GM12874 (cell line): ENCODE measurements at regions not wholly inside any gene's neighbourhood (a gene's known extent, or its start where the extent isn't known, plus 50 kb on each side); places are given as distances from the start of the nearest gene placed in this dataset.

Experiments
- TF ChIP-seq, protein P1 (sequence below): IDR thresholded peaks from 2 replicates; pipeline ENCODE4 v1.5.1; 2011; ENCODE audit warnings: low read depth, mild to moderate bottlenecking, control low read depth, low read length, moderate library complexity; ENCODE audit not compliant: insufficient read depth

DNA sequence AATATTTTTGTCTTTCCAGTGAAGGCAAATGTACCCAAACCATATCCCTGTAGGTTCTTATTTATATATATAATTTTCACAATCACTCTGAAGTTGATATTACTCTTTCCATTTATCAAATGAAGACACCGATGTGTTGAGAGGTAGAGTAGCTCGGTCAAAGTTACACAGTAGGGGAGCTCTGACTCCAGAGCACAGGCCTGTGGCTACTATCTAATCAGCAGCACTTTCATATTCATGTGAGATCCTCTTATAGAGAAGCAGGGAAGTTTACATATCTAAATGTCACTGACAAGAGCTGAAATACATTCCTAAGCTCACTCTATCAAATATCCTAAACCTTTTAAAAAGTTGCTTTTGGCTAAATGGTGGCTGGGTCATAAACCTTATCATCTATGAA is 241.1 kb upstream of the B3GALT2 start:
- TF ChIP-seq, protein P1, sequence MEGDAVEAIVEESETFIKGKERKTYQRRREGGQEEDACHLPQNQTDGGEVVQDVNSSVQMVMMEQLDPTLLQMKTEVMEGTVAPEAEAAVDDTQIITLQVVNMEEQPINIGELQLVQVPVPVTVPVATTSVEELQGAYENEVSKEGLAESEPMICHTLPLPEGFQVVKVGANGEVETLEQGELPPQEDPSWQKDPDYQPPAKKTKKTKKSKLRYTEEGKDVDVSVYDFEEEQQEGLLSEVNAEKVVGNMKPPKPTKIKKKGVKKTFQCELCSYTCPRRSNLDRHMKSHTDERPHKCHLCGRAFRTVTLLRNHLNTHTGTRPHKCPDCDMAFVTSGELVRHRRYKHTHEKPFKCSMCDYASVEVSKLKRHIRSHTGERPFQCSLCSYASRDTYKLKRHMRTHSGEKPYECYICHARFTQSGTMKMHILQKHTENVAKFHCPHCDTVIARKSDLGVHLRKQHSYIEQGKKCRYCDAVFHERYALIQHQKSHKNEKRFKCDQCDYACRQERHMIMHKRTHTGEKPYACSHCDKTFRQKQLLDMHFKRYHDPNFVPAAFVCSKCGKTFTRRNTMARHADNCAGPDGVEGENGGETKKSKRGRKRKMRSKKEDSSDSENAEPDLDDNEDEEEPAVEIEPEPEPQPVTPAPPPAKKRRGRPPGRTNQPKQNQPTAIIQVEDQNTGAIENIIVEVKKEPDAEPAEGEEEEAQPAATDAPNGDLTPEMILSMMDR, result no peak

DNA sequence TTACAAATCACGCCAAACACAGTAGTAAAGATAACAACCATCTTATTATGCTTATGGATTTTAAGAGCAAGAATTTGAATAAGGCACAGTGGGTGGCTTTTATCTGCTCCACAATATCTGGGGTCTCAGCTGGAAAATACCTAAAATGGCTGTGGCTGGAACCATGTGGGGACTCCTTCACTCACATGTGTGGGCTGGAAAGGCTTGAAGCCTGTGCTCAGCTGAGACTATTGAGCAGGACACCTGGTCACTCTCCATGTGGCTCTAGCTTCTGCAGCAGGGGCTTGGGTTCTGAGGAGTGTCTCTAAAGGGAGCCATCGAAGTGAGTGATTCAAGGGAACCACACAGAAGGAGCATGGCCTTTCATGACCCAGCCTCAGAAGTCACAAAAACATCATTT is 239.6 kb upstream of the B3GALT2 start:
- TF ChIP-seq, protein P1, result no peak

DNA sequence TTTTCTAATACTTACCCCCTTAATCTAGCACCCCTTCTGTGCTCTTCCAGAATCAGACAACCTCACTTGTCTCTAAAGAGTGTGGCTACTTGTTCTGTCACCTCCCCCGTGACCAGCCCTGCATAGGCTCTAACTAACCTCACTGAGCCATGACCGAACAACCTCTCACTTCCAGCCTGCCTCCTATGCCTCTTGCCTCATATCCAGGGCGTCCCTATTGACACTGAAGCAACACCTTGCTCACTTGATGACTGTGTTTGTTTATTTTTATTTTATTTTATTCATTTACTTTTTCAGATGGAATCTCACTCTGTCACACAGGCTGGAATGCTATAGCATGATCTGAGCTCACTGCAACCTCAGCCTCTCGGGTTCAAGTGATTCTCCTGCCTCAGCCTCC is 235.1 kb upstream of the B3GALT2 start:
- TF ChIP-seq, protein P1, result no peak

DNA sequence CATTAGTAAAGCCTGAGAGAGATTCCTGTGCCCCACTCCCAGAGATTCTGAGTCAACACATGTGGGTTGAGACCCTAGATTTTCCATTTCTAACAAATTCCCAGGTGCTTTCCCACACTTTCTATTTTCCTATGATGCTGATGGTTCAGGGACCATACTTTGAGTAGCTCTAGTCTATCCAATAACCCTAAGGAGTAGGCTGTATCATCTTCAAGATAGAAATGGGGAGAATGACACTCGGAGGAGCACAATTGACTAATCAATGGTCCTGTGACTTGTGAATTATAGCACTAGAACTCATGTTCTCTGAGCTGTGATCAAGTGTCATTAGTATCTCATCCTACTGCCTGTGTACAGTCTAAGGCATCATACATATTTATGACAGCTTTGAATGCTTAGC is 232.9 kb upstream of the B3GALT2 start:
- TF ChIP-seq, protein P1, result no peak

DNA sequence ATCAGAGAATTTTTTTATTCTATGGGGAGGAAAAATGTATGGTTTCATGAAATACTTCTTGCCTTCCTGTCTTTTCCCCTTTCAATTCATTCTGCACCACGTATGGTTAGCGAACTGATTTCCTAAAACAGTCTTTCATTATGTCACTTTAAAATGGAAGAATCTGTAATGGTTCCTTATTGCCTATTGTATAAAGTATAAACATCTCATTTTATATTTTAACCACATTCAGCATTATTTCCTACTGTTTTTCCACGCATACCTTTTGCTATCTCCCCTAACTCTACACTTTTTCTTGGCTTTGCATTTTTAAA is 232.3 kb upstream of the B3GALT2 start:
- TF ChIP-seq, protein P1, result no peak

DNA sequence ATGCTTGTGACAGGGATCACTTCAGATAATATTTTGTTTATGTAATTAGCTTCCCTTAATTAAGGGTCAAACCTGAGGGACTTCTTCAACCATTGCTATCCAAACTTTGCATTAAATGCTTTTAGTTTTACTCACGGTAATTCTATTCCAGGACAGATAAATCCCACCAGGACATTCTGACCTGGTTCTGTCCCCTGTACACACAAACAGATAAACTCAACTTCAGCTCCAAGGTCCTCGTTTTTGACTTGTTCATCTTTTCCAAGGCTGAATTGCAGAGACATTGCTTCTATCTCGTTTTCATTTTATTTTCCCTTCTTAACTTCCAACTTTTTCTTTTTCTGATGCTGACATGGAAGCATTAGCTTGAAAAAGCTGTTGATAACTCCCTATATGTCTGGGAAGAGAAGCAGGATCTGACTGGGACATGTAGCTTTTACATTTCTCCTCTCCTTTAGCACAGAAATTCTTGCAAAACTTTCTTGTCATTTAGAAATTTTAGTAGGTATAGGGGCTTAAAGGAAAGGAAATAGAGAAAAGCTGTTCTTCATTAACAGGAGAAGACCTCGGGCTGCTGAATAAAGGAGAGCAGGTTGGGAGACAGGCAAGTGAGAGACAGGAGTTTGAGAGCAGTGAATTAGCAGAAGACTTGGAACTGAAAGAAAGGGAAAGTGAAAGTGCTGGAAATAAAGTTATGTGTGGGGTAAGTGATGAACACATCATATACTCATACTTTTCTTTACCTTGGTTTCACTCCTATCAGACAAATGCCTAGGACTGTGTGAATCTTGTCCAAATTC is 231.7 kb upstream of the B3GALT2 start:
- TF ChIP-seq, protein P1, result no peak

DNA sequence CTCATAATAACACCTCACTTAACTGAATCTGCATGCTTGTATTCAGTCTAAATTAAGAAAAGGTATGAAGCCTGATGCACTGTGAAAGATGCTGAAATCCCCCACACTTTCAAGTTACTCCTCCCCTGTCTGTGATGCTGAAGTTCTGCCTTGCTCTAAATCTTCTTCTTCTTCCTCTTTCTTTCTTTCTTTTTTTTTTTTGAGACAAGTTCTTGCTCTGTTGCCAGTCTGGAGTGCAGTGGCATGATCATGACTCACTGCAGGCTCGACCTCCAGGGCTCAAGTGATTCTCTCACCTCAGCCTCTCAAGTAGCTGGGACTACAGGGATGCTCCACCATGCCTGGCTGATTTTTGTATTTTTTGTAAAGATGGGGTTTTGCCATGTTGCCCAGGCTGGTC is 231.0 kb upstream of the B3GALT2 start:
- TF ChIP-seq, protein P1, result no peak
